ENCODE measurements at regions not wholly inside any gene's neighbourhood (a gene's known extent, or its start where the extent isn't known, plus 50 kb on each side); places are given as distances from the start of the nearest gene placed in this dataset.

- peaks cover 0 to 6% (median 0%) of the 10 kb centered on the region in 3 experiments; a peak in 4 of 7 replicates for H3K36me3 Mint-ChIP-seq (ENCODE audit: insufficient read depth in 1 of 3, low read depth in 3 of 3)
- TF ChIP-seq CTCF (conservative IDR thresholded peaks at IDR 0.05), result no peak
These were observed 135.0 kb upstream of the TMEM132C start for GRCh38 chr12:128131955-128132354.

More at GRCh38 chr12:128131955-128132354, 135.0 kb upstream of the TMEM132C start:
- Histone ChIP-seq H3K23ac (ENCODE audit: insufficient read length, low read depth, low read length) (no peak overlapping the region), H3K27ac (ENCODE audit: insufficient read length, low read depth, low read length) (no peak overlapping the region), H3K27me3 (ENCODE audit: insufficient read depth, low read length) (no peaks in the 10 kb centered on the region), H2BK15ac (ENCODE audit: low read depth, low read length) (no peak overlapping the region), H2BK120ac (ENCODE audit: low read depth, low read length, poor library complexity, severe bottlenecking) (no peak overlapping the region), H4K8ac (replicated peaks; ENCODE audit: insufficient read length, low read depth, low read length) (no peak overlapping the region), H4K5ac (ENCODE audit: insufficient read length, low read depth, low read length) (no peak overlapping the region), H2AFZ (ENCODE audit: low read length) (no peak overlapping the region), H2BK5ac (ENCODE audit: insufficient read length, low read length) (no peak overlapping the region), H3K4ac (ENCODE audit: low read depth, low read length) (no peak overlapping the region), H3K18ac (ENCODE audit: insufficient read length, low read depth, low read length) (no peak overlapping the region), H3K79me2 (ENCODE audit: insufficient read depth, low read length) (no peaks in the 10 kb centered on the region), H3K56ac (ENCODE audit: insufficient read length, low read depth, low read length) (no peak overlapping the region), H3K9me3 (ENCODE audit: control insufficient read depth, low read depth, low read length) (no peaks in the 10 kb centered on the region), H2AK5ac (ENCODE audit: insufficient read length, low read length) (no peak overlapping the region), H3K4me2 (ENCODE audit: insufficient read depth, insufficient read length, low read length) (no peak overlapping the region), H3K79me1 (ENCODE audit: insufficient read depth, low read depth, low read length, poor library complexity, severe bottlenecking) (no peaks in the 10 kb centered on the region), H3K9ac (ENCODE audit: extremely low read depth, insufficient read length, low read length) (no peak overlapping the region), H3T11ph (ENCODE audit: low read length) (no peak overlapping the region), H4K91ac (ENCODE audit: insufficient read length, low read depth, low read length) (no peak overlapping the region), H3K14ac (ENCODE audit: insufficient read depth, low read length) (no peak overlapping the region), H4K20me1 (ENCODE audit: control insufficient read depth, insufficient read depth, insufficient read length) (no peaks in the 10 kb centered on the region), H3K4me1 (ENCODE audit: insufficient read depth, low read length) (no peaks in the 10 kb centered on the region), H2BK12ac (ENCODE audit: insufficient read length, low read depth, low read length) (no peak overlapping the region), H2BK20ac (ENCODE audit: low read depth, low read length, poor library complexity, severe bottlenecking) (no peak overlapping the region), H3K23me2 (ENCODE audit: insufficient read length, low read depth, low read length, poor library complexity, severe bottlenecking) (no peaks in the 10 kb centered on the region)
- WGBS (ENCODE audit: extremely low coverage, insufficient read length, low lambda C conversion rate), result no CpG with 5 or more reads among the region's 4 CpGs
- no peak for DNase-seq
- no peak overlapping the region for H3K27ac Mint-ChIP-seq
- H3K9me3 Mint-ChIP-seq, result peaks cover 4 to 6% of the 10 kb centered on the region in 2 experiments; a peak in 3 of 5 replicates
- no peaks in the 10 kb centered on the region for H3K27me3 Mint-ChIP-seq (ENCODE audit: low read depth)
- peaks cover 5 to 11% of the 10 kb centered on the region in 2 experiments for H3K4me1 Mint-ChIP-seq
- no peak overlapping the region for H3K4me3 Mint-ChIP-seq

Measured in H9 (cell line).